HL-60 (cell line): ENCODE measurements at regions not wholly inside any gene's neighbourhood (a gene's known extent, or its start where the extent isn't known, plus 50 kb on each side); places are given as distances from the start of the nearest gene placed in this dataset.

Source experiments
- CTCF ChIP-seq: IDR thresholded peaks from one replicate; pipeline ENCODE4 v1.5.1; 2011; ENCODE audit warnings: low read length, control low read depth, inconsistent platforms; ENCODE audit not compliant: insufficient read depth
- GABPA ChIP-seq: IDR thresholded peaks from 2 replicates; pipeline ENCODE4 v1.6.1; 2012; ENCODE audit warnings: low read depth
- POLR2AphosphoS5 ChIP-seq: IDR thresholded peaks from 2 replicates; pipeline ENCODE4 v1.6.1; 2012; ENCODE audit warnings: low read depth
- SPI1 ChIP-seq: IDR thresholded peaks from 2 replicates; pipeline ENCODE4 v1.6.1; 2012; ENCODE audit warnings: low read depth, mild to moderate bottlenecking, borderline replicate concordance

- TF ChIP-seq CTCF (no peak), SPI1 (no peak), POLR2AphosphoS5 (no peak), GABPA (no peak)
Observed at GRCh38 chr3:113148284-113148683, 63.1 kb upstream of the BOC start.
